T-helper 1 cell (primary cell): ENCODE measurements at regions not wholly inside any gene's neighbourhood (a gene's known extent, or its start where the extent isn't known, plus 50 kb on each side); places are given as distances from the start of the nearest gene placed in this dataset.

Experiments
- DNase-seq, 5 donors: peaks; one replicate each; pipeline ENCODE4 v3.0.0-alpha.2; 2012 to 2020

GRCh38 chr1:13926556-13926955, 226.6 kb downstream of the PRDM2 start:
- no peak for DNase-seq

- DNase-seq: no peak
Measured at GRCh38 chr1:13927736-13928135, 227.7 kb downstream of the PRDM2 start.

GRCh38 chr1:13929313-13929712, 229.3 kb downstream of the PRDM2 start:
- no peak for DNase-seq

- peak in 3 of 5 donors; percentile 1 to 9 (median 6) for DNase-seq
Measured at GRCh38 chr1:13930151-13930550, 230.2 kb downstream of the PRDM2 start.

DNA sequence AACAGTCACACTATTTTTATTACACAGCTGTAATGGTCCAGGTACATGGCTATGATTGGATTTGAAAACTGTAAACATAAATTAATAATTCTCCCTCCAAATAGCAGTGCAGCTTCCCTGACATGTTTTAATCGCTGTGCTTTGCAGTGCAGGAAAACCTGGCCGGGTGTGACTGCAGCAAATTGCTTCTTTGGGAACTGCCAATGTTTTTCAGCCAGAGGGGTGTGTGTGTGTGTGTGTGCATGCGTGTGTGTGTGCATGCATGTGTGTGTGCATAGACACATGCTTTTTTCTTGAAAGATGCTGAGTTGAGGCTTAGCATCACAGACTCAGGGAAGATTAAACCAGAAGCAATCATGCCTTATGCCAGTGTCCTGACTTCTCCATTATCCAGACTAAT, 231.2 kb downstream of the PRDM2 start:
- DNase-seq: no peak

DNA sequence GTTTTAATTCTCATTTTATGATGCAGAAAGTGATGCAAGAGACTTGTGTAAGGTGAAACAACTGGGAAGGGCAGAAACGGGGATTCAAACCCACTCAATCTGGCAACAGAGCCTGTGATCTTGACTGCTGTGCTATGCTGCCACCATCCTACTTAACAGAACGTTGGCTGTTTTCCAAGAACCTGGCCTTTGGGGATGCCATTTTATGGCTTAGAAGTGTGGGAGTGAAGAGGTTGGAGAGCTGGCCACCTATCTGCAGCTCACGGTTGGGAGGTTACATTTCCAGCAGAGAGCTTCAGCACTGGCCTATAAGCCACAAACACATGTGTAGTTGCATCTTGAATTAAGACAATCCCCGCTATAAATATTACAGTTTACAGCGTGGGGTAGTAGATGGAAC, 235.3 kb downstream of the PRDM2 start:
- DNase-seq: no peak

- DNase-seq: no peak
Measured at GRCh38 chr1:13941315-13941714, 241.3 kb downstream of the PRDM2 start.

DNA sequence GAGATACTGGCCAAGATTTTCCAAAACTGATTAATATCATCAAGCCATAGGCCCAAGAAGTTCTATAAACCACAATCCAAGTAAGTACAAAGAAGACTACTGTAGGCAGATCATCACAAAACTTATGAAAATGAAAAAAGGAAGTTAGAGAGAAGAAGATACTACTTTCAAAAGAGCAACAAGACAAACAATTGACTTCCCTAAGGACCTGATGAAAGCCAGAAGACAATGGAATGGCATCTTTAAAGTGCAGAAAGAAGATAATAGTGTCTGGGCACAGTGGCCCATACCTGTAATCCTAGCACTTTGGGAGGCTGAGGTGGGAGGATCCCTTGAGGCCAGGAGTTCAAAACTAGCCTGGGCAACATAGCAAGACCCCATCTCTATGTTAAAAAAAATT, 243.1 kb downstream of the PRDM2 start:
- no peak for DNase-seq

GRCh38 chr1:13945856-13946255, 245.9 kb downstream of the PRDM2 start:
- no peak for DNase-seq

DNA sequence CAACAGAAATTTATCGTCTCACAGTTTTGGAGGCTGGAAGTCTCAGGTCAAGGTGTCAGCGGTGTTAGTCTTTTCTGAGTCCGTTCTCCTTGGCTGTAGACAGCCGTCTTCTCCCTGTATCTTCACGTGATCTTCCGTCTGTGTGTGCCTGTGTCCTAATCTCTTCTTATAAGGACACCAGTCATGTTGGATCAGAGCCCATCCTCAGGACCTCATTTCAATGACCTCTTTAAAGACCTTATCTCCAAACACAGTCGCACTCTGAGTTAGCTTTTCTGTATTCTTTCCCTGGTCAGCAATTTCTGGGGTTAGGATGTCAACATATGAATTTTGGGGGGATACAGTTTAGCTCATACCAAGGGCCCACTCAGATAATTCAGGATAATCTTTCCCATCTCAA, 247.7 kb downstream of the PRDM2 start:
- no peak for DNase-seq

DNA sequence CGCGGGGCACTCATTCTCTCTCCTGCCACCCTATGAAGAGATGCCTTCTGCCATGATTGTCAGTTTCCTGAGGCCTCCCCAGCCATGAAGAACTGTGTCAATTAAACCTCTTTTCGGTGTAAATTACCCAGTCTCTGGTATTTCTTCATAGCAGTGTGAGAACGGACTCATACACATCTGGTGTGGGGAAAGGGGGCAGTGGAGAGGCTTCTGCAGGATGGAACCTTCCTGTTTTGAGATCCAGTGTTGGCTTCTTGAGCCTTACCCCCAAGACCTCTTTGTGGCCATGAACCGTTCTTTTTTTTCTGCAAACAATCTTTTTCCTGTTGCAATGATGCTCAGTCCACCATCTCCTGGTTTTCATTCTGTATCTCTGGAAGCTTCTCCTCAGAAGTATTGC, 248.4 kb downstream of the PRDM2 start:
- no peak for DNase-seq

- no peak for DNase-seq
Measured at GRCh38 chr1:13948888-13949391, 249.0 kb downstream of the PRDM2 start.

DNA sequence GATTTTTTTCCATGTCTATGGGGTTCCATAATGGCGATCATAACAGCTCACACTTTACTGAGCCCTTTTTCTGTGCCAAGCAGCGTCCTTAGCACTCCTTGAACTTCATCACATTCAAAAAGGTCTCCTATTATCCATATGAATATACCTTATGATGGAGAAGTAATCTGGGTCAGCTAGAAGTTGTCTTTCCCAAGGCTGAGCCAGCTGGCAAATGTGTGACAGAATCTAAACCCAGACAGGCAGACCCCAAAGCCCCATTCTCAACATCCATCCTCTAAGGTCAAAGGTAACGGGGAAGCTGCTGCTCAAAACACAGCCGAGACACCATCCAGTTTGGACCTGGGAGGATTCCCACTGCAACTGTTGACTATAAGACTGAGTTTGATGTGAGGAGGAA, 249.6 kb downstream of the PRDM2 start:
- no peak for DNase-seq

DNA sequence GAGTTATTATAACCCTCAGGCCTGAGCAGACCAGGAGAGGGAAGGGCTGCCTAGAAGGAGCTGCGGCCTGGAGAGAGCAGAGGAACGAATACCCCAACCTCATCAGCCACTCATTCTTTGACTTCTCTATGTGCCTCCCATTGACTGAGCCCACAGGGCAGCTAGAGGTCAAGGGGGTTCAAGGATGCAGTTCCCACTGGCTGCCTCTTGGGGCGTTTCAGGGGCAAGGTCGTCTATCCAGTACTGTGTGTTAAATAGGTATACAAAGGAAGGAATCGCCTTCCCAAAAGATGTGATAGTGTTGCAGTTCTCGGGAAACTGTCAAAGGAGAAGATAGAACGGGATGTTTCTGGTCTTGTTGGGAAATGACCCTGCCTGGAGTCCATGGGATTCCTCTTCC, 250.6 kb downstream of the PRDM2 start:
- no peak for DNase-seq

DNA sequence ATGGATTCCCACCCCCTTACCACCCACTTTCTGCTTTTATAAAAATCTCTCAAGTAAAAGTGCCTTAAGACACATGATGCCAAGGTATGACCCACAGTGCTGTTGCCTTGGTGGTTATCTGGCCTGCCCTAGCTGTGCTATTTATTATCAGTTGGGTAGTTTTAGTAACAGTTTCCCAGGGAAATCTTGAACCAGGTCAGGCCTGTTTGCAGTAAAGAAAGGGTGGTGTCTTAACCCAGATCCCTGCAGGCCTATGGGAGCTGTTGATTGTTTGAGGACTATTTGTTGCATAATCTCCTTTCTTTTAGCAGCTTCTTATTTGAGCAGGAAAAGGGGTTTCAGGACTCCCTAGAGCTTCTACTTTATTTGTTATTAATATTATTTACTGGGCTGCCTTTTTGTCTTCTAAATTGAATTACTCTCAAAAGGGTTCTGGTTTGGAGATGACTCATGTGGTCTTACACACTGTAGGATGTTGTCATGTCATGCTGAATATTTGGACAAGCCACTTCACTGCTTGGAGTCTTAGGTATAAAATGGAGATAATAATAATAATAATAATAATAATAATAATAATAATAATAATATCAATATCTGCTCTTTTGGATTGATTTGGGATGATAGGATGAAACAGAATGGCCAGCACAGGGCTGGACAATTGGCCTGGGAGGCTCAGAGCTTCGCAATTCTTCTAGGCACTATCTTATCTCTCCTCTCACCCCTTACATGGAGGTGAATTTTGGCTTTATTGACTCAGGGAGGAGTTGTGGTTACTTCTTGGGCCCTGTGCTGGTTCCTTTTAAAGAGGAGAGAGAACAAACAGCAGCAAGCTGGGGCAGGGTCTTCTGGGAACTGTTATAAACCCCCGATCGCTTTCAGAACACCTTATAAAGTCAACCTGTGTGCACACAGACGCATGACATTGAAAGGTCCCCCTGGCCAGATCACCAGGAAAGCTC, 252.1 kb downstream of the PRDM2 start:
- DNase-seq: no peak

DNA sequence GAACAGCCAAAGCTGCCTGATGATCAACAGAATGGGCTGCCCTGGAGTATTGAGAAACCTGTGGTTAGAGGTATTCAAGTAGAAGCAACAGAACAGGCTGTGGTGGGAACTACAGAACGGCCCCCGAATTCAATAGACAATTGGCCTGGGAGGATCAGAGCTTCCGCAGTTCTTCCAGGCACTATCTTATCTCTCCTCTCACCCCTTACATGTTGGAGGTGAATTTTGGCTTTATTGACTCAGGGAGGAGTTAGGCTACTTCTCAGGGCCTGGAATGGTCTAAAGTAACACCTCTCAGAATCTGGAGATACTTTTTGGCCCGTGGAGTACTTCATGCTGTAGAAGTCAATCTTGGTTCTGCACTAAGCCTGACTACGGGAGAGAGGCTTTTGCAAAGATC, 253.0 kb downstream of the PRDM2 start:
- no peak for DNase-seq

GRCh38 chr1:13956393-13956792, 256.4 kb downstream of the PRDM2 start:
- no peak for DNase-seq

DNA sequence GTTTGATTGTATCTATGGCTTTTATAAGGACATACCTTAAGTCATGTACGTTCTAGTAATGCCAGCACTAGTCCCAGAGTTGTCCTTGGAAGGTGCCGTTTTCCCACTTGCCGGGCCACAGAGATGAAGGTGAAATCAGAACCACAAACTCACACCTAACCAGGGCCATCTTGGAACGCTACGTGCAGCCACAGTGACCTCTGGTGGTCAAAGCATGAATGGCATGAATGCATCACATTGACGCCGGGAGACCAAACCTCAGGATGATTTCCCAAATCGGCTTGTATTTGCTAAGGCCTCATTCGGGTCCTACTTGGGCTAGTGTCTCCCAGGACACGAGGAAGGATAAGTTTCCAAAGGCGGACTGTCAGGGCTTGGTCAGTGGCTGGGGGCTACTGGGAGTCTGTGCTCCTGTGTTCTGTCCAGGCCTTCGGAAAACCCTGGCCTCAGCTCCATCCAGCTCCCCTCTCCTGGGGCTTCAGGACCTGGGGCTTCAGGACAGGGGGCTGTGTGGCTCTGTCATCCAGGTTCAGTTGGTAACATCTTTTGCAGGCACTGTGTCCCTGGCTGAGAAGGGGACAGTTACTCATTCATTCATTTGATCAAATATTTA, 260.5 kb downstream of the PRDM2 start:
- DNase-seq: peak; percentile 19 to 64 (median 39)

DNA sequence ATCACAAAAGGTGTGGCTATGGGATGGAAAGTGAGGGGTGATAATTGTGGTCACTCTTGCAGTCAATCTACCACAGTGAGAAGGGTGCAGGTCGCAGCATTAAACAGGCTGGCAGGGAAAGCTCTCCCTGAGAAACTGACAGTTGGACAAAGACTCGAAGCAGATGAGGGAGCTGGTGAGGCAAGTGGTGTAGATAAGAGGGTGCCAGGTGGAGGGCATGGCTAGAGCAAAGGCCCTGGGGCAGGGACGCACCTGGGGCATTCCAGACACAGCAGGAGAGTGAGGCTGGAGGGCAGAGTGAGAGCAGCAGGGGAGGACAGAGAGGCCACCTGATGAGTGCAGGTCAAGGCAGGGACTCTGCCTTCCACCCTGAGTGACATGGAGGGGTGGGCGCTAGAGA, 264.8 kb downstream of the PRDM2 start:
- DNase-seq: no peak

DNA sequence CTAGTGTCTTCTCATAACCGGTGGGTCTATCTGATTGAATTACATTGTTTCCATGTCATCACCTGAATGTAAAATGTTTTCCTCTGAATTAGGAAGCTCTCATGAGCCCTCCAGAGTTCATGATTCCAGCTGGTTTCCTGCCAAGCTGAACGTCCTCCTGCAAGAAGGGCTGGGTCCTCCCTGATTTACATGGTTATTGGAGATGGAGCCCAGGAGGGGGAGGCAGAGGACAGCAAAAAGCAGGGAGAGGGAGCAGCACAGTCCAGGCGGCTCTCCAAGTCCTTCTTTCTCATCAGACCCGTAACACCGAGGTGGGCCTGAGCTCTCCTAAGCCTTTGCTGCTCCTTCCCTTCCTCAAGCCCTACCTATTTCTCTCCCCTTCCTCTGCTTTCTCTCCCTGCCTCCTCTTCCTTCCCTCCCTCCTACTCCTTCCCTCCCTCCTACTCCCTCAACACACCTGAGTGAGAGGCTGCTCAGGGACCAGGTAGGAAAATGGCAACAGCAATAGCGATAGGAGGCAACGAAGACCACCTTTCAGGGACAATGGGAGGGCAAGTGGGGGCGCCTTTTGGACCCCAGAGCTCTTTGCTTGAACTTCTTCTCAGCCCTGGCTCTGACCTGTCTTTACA, 265.9 kb downstream of the PRDM2 start:
- DNase-seq: no peak

DNA sequence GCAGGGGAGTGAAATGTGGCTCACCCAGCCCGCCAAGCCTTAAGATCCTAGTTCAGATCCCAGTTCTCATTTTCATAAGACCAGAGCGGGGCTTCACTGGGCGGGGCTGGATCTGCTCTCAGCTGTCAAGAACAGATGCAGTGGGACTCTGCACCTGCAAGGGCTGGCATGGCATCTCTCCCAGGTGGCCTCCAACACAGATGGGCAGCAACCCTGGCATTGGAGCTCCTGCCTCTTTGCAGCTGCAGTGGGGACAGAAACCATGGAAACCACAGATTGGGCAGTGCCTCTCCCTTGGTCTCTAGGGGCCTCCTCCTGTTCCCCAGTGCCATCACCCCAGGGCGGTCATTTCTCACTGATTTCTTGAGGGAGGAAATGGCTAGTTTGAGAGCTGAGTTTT, 267.7 kb downstream of the PRDM2 start:
- DNase-seq: no peak

GRCh38 chr1:13968361-13968760, 268.4 kb downstream of the PRDM2 start:
- no peak for DNase-seq

DNA sequence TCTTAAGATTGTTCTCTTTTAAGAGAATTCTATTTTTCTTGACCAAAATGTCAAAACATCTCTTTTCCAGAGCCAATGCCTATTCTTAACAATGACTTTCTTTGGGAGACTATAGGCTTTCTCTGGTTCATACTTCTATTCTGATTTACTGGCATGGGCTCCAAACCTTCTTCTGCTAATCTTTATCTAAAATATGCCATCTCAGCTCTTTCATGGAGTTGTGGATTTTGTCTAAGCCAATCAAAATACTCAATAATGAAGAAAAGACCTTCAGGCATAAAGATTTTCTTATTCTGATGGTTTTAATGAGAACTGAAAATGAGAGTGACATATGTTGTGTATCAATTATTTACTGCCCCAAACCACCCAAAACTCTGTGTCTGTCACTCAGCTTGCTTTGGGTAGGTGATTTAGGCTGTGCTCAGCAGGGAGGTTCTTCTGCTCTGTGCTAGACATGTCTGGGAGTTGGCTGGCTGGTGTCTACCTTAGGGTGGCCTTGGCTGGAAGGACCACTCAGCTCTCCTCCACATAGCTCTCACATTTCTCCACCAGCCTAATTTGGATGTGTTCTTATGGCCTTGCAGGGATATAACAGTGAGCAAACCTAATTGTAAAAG, 270.8 kb downstream of the PRDM2 start:
- DNase-seq: no peak
